AG08396 (cell line): ENCODE measurements at regions not wholly inside any gene's neighbourhood (a gene's known extent, or its start where the extent isn't known, plus 50 kb on each side); places are given as distances from the start of the nearest gene placed in this dataset.

Source experiments
- DNase-seq: peaks from one replicate; pipeline ENCODE4 v3.0.0; 2012; ENCODE audit warnings: low spot score, mixed read lengths

DNA sequence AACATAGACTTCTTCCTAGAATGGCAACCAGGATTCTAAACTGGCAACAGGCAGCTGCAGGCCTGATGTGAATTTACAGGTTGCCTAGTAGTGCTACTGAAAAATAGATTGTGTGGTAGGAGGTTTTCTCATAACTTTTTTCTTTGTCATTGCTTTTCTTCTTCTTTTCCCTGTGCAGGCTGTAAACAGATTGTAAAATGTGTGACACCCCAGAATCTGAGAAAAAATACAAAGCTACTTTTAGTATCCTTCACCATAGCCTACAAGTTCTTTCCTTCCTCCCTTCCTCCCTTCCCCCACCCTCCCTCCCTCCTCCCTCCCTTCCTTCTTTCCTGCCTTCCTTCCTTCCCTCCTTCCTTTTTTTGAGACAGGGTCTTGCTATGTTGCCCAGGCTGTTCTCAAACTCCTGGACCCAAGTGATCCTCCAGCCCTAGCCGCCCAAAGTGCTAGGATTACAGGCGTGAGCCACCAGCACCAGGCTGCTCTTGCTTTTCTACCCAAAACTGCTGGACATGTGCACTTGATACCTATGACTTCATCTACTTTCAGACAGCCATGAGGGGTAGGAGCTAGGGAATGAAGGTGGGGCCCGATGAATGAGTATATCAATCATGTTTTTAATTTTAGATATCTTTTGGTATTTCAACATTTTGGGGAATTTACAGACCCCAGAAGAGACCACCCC, 114.2 kb upstream of the EEA1 start:
- DNase-seq, result no peak

DNA sequence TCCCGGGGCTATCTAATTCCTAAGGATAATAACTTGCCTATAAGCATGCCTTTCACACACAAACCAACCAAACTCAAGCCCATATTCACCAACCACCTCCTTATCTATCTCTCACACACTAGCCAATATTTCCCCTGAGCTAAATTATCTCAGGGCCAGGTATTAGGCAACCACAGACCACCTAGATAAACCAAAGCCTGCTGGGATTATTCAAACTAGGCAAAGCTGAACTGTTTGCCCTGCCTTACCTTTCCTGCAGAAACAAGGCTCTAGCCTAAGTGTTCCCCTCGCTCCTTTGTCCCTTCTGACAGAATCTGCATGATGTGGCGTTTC, 114.7 kb upstream of the EEA1 start:
- DNase-seq, result no peak

- no peak for DNase-seq
These were observed 118.0 kb upstream of the EEA1 start for GRCh38 chr12:93047118-93047517.

DNA sequence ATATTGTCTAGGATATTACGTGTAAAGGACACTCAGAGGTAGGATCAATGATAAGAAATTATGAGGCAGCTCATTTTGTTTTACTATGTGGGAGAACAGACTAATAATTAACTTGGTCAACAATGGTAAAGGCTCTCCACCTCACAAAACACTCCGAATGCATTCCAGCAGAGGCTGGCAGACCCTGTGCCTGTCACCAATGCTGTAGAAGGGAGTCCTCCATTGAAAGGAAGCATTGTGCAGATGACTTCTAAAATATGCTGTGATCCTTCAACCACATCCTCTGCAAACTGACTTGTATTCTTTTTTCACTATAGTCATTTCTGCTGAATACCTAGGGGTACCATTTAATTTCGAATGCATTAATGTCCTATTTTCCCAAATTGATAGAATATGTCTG, 119.6 kb upstream of the EEA1 start:
- no peak for DNase-seq

DNA sequence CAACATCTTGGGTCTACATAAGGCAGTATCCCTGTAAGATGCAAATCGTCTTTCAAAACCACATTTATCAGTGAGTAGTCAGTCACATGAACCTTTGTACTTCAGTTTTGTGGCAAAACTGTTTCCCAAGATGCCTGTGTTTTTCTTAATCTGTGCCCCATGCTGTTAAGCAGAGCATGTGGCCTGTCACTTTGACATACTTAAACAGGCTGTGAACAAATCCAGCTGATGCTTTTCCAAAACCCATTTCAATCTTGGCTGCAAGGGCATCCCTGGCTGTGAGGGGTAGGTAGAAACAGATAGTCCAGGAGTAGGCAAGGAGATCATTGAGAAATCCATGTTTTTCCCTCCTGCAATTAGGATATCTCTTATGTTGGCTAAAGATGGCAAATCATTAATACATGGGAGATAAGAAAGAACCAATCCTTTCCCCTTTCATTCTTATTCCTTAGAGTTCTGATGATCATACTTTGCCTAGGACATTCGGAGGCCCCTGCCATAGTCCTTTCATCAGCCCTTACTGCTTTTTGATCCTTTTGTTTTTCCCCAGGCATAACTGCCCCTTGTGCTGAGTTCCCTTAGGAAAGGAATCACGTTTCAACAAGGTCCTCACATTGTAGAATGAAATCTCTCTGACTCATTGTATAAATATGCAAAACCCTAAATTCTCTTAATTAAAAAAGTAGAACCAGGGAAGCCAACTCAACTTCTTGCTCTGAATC, 121.1 kb upstream of the EEA1 start:
- DNase-seq, result peak; percentile 27

DNA sequence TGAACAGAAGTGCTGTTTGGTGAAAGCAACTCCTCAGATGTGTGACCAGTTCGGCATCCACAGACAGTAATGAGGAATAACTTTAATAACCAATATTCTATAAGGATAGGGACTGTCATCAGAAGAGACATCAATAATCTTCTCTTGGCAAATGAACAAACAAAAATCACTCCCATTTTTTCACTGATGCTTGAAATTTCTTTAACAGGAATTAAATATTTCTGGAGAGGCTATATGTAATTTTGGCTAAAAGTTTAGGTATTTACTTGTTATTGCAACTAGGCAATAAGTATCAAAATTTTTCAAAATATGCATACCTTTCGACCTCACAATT, 121.6 kb upstream of the EEA1 start:
- no peak for DNase-seq

DNA sequence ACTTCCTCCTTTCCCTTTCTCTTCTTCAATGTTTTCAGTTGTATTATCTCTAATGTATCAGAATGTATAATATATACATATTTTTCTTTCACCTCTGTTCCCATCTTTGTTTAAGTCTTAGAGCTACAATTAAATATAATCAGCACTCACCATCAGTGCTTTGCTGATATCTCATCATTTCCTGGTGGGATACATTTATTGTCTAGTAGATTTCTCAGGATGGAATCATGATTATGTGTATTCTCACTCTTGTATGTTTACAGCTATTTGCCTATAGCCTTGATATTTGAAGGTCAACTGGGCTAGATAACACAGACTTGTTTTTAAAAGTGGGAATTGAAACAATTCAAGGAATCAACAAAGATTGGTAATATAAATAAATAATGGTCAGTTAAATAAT, 124.9 kb upstream of the EEA1 start:
- no peak for DNase-seq

DNA sequence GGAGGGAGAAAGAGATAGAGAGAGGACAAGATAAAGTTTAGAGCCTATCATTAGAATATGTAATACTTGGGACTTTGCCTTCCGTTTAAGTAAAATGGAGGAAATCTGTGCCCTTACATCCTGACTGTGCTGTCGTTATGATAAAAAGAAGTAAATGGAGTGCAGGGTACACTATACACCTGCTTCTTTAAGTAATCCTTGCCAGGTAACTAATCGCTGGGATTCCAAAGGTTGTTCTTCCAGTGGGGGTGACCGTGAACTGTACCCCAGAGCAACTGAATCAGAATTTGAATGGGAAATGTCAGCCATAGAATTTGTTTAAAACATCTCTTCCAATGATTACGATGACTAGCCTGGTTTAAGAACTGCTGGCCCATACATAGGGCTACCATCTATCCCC, 126.1 kb upstream of the EEA1 start:
- no peak for DNase-seq

DNA sequence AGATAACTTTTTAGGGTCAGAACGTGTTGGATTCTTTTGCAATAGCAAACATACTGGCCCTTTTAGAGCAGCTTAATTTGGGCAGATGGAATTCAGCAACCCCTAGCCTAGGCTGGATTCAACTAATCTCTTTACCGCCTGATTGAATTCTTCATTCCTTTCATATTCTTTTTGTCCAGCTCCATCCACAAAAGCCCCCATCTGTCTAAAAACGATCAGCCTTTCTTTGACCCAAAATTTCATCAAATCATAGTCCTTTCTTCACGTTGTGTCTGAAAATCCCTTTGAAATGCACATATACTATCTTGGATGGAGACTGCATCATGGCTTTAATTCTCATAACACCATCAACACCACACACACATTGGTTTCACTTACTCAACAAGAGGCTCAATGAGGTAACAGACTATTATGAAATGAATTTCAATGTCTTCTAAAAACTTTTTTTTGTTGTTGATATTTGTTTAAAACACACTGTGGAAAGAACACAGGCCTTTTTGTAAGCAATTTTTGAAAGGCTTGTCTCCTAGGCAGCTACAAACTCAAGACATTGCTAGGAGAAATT, 128.0 kb upstream of the EEA1 start:
- no peak for DNase-seq

DNA sequence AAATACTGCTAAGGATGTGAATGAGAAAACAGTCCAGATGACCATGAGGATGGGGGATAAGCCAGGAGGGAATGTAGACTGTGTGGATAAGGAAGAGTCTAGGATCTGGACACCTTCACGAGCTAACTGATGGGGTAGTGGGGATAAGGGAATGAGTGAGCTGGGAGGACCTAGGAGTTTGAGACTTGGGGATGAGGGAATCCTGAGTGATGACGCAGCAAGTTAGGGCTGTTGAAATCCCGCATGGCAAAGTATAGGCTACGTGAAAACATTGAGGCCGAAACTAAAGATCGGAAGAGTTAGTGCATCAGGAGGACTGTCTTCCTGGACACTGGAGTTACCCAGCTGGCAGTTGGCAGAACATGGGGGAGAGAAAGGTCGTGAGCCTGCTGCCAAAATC, 129.2 kb upstream of the EEA1 start:
- no peak for DNase-seq

DNA sequence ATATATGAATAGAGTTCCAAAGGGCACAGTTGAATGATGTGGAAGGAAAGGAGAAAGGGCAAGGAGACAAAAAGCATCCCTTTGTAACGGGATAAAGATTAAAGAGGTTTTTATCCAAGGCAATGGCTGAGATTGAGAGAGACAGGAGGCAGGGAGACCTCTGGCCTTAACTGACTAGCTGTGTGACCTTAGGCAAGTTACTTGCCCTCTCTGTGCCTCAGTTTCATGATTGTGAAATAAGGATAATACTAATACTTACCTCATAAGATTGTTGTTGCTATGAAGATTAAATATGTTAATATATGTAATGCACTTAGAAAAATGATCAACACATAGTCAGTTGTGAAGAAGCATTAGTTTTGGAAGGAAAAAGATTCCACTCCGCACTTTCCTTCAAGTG, 130.2 kb upstream of the EEA1 start:
- DNase-seq, result no peak

DNA sequence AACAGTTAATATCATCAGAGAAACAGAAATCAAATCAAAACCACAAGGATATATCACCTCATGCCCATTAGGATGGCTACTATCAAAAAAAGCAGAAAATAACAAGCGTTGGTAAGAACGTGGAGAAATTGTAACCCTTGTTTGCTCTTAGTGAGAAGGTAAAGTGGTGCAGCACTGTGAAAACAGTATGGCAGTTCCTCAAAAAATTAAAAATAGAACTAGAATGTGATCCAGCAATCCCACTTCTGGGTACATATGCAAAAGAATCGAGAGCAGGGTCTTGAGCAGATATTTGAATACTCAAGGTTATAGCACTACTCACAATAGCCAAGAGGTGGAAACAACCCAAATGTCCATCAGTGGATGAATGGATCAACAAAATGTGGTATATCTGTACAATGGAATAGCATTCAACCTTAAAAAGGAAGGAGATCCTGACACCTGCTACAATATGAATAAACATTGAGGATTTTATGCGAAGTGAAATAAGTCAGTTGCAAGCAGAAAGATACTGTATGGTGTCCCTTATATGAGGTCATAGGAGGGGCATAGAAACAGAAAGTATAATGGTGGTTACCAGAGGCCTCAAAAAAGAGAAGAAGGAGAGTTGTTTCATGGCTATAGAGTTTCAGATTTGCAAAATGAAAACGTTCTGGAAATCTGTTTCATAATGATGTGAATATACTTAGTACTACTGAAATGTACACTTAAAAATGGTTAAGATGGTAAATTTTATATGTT, 131.0 kb upstream of the EEA1 start:
- DNase-seq, result no peak

DNA sequence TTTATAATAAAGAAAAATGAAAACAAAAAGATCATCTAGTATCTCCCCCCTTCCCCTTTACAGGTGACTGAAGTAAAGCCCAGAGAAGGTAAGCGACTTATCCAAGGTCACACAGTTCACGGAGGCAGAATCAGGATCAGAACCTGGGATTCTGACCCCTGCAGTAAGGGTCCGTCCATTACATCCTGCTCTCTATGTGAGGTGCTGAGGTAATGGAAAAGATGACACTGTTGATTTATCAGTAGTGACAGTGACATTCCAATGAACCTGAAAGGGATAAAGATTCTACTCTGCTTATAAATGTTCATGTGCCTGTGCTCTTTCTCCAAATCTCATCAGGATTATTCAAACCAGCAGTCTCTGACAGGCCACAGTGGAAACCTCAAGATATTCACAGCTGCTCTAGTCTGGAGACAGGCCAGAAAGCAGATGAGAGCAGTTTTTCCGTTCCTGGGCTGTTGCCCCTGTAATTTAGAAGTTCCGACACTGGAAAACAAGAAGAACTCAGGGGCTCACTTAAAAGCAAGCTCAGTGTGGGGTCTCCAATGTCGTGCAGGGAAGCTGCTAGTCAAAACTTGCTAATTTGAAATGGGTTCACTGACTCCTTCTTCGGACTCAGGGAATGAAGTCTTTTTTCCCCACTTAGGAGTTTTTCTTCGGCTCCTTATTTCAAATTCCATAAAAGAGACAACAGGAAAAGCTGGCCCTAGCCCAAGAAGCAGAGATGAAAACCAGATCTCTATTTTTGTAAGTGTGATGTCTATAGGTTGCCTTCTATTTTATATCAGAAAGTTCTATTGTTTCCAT, 131.8 kb upstream of the EEA1 start:
- DNase-seq, result peak; percentile 20

DNA sequence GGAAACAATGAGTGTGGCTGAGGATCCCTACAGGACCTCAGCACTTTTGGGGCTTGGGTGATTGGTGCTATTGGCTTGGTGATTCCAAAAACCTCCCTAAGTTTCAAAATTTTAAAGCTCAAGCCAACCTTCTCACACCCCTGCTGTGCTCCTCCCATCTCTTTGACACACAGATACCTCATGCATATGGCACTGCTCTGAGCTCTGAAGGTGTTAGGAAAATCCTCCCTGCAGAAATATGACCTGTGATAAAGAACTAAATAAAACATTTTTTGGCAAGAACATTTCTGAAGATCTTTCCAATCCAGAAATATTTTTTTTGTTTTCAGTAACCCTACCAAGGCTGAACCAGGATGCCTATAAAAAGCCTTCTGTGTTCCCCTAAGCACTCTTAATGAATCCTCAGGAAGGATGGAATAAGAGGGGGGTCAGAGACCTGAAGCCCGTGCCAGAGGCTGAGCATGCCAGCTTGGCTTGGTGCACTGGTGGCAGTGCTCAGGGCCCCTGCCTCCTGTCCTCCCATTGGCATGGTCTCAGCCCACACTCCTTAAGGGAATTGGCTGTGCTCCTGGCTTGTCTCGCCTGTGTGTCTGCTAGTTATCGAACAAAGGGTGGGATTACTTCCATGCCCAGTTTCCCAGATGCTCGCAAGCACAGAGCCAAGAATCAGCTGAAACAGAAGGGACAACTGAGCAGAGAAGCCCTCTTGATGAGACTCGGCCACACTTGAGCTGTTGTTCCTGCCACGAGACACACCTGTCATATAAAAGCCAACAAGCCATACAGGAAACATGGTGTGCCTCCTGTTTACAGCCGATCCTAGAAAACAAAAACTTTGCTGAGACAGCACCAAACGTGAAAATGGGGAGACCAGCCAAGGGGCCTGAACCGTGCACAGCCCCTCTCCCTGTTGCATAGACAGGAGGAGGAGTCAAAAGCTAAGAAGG, 132.7 kb upstream of the EEA1 start:
- DNase-seq, result no peak

- DNase-seq, result no peak
These were observed 136.8 kb upstream of the EEA1 start for GRCh38 chr12:93065896-93066295.

GRCh38 chr12:93072340-93072739, 143.2 kb upstream of the EEA1 start:
- DNase-seq, result no peak

DNA sequence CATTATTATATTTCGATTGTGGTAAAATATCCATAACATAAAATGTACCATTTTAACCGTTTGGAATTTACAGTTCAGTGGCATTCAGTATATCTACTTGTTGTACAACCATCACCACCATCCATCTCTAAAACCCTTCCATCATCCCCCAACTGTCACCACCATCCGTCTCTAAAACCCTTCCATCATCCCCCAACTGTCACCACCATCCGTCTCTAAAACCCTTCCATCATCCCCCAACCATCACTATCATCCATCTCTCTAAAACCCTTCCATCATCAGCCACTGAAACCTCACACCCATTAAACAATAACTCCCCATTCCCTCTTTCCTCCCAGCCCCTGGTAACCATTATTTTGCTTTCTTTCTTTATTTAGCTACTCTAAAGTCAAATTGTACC, 144.2 kb upstream of the EEA1 start:
- DNase-seq, result no peak

DNA sequence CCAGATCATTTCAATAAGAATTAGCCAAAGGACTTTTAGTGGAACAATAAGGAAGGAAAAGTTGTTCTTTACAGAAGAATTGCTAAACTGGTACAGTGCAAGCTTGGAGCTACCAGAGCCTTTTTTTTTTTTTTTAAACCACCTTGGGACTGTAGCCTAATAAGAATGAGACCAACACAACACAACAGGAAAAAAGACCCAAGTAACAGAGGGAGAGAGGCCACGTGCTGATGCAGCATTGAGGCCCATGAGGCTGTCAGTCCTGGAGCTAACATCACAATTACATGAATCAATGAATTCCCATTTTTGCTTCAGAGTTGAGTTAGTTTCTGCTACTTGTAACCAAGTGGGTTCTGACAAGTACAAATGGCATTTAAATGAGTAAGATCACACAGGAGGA, 149.0 kb upstream of the EEA1 start:
- DNase-seq, result no peak

- no peak for DNase-seq
These were observed 149.5 kb upstream of the EEA1 start for GRCh38 chr12:93078577-93078976.

DNA sequence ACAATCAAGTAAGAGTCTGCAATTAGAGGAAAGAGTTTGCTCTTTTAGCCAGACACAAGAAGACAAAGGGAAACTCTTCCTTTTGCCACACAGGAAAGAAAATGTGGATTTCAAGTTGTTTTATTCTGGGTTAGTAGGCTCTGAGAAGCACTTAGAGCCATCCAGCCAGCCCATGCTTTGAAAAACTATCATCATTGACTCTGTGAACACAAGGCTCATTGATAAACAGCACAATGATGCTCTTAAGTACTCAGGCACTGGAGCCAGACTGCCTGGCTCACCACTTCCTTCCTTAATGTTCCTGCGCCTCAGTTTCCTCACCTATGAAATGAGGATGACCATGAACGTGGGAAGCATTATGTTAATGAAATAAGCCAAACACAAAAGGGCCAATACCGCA, 150.2 kb upstream of the EEA1 start:
- no peak for DNase-seq

DNA sequence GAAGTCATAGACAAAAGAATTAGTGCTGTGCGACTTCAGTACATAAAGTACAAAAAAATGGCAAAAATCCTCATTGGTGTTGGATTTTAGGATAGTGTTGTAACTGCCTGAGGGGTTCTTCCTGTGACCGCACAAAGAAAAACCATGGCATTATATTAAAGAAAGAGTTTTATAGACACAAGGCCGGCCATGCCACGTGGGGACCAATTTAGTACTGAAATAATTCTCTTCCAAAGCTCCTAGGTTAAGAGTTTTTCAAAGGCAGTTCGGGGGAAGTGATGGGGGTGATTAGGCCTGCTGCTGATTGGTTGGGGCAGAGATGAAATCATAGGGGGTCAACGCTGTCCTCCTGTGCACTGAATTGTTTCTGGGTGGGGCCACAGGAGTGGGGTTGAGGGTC, 150.9 kb upstream of the EEA1 start:
- no peak for DNase-seq
